Kidney epithelial cell (primary cell): ENCODE measurements at regions not wholly inside any gene's neighbourhood (a gene's known extent, or its start where the extent isn't known, plus 50 kb on each side); places are given as distances from the start of the nearest gene placed in this dataset.

Experiments used
- DNase-seq: peaks from one replicate; pipeline ENCODE4 v3.0.0-alpha.2; 2010; ENCODE audit warnings: low read depth
- H3K27me3 ChIP-seq: 2 replicates; pipeline ENCODE4 v1.6.0; 2011; ENCODE audit warnings: low read length; ENCODE audit not compliant: control insufficient read depth, insufficient read depth
- H3K36me3 ChIP-seq: 2 replicates; pipeline ENCODE4 v1.5.1; 2011; ENCODE audit warnings: low read length; ENCODE audit not compliant: control insufficient read depth, insufficient read depth
- H3K4me3 ChIP-seq: 2 replicates; pipeline ENCODE4 v1.5.1; 2011; ENCODE audit warnings: low read depth, mild to moderate bottlenecking, control low read depth, low read length
- CTCF ChIP-seq: IDR thresholded peaks from 2 replicates; pipeline ENCODE4 v1.5.1; 2011; ENCODE audit warnings: mild to moderate bottlenecking, moderate library complexity, low read length, control low read depth, inconsistent platforms; ENCODE audit not compliant: insufficient read depth, poor library complexity, severe bottlenecking

GRCh38 chr10:62466590-62466989 is 92.4 kb downstream of the ZNF365 start:
- TF ChIP-seq CTCF, result no peak
- Histone ChIP-seq H3K27me3 (no peaks in the 10 kb centered on the region), H3K36me3 (no peaks in the 10 kb centered on the region), H3K4me3 (no peak overlapping the region)
- no peak for DNase-seq

GRCh38 chr10:62467527-62467926 is 93.4 kb downstream of the ZNF365 start:
- DNase-seq, result peak; percentile 23

GRCh38 chr10:62471711-62472110 is 97.5 kb downstream of the ZNF365 start:
- H3K4me3 ChIP-seq, result no peak overlapping the region
- TF ChIP-seq CTCF, result no peak
- no peak for DNase-seq
- H3K27me3 ChIP-seq, result no peaks in the 10 kb centered on the region
- H3K36me3 ChIP-seq, result no peaks in the 10 kb centered on the region

More at GRCh38 chr10:62467527-62467926, 93.4 kb downstream of the ZNF365 start:
- Histone ChIP-seq H3K36me3 (no peaks in the 10 kb centered on the region), H3K4me3 (no peak overlapping the region), H3K27me3 (no peaks in the 10 kb centered on the region)
- TF ChIP-seq CTCF, result no peak

GRCh38 chr10:62473241-62473640 is 99.1 kb downstream of the ZNF365 start:
- DNase-seq, result no peak
- Histone ChIP-seq H3K36me3 (no peaks in the 10 kb centered on the region), H3K27me3 (no peaks in the 10 kb centered on the region), H3K4me3 (no peak overlapping the region)
- TF ChIP-seq CTCF, result no peak

- no peak for DNase-seq
- Histone ChIP-seq H3K27me3 (no peaks in the 10 kb centered on the region), H3K36me3 (no peaks in the 10 kb centered on the region), H3K4me3 (no peak overlapping the region)
- no peak for TF ChIP-seq CTCF
Observed at GRCh38 chr10:62475551-62475950, 101.4 kb downstream of the ZNF365 start.

- DNase-seq, result no peak
- TF ChIP-seq CTCF, result no peak
- Histone ChIP-seq H3K4me3 (no peak overlapping the region), H3K36me3 (no peaks in the 10 kb centered on the region), H3K27me3 (no peaks in the 10 kb centered on the region)
Observed at GRCh38 chr10:62479523-62479922, 105.4 kb downstream of the ZNF365 start.
